HG03469 (cell line): ENCODE measurements at regions not wholly inside any gene's neighbourhood (a gene's known extent, or its start where the extent isn't known, plus 50 kb on each side); places are given as distances from the start of the nearest gene placed in this dataset.
"Not testable (repeated sequence)": the region's sequence is repeated elsewhere in the genome, so short reads cannot be mapped to it uniquely, and the experiment has no call there.

ENCODE experiments used
- ATAC-seq: cut with Tn5 transposase; IDR thresholded peaks from one replicate; pipeline ENCODE4 v1.9.1; 2021; ENCODE audit warnings: mild to moderate bottlenecking, moderate library complexity, moderate number of reproducible peaks; ENCODE audit not compliant: unreplicated experiment

- no peak for ATAC-seq
Observed at GRCh38 chr5:86127696-86128095, 490.0 kb upstream of the COX7C start.

- ATAC-seq, result no peak
Observed at GRCh38 chr5:86129009-86129408, 488.7 kb upstream of the COX7C start.

GRCh38 chr5:86137297-86137696 lies 480.4 kb upstream of the COX7C start:
- no peak for ATAC-seq

- ATAC-seq, result no peak
Observed at GRCh38 chr5:86143837-86144236, 473.9 kb upstream of the COX7C start.

GRCh38 chr5:86152988-86153560 lies 464.7 kb upstream of the COX7C start:
- ATAC-seq, result no peak

GRCh38 chr5:86155796-86156195 lies 461.9 kb upstream of the COX7C start:
- ATAC-seq, result no peak

- ATAC-seq, result no peak
Observed at GRCh38 chr5:86170194-86170593, 447.5 kb upstream of the COX7C start.

- ATAC-seq, result peak; percentile 97
Observed at GRCh38 chr5:86175224-86175623, 442.5 kb upstream of the COX7C start.

GRCh38 chr5:86199287-86199686 lies 418.5 kb upstream of the COX7C start:
- no peak for ATAC-seq

GRCh38 chr5:86228147-86228546 lies 389.6 kb upstream of the COX7C start:
- ATAC-seq, result no peak

- no peak for ATAC-seq
Observed at GRCh38 chr5:86232246-86232645, 385.5 kb upstream of the COX7C start.

GRCh38 chr5:86244153-86244552 lies 373.6 kb upstream of the COX7C start:
- no peak for ATAC-seq

- no peak for ATAC-seq
Observed at GRCh38 chr5:86257871-86258270, 359.9 kb upstream of the COX7C start.

- ATAC-seq, result not testable (repeated sequence)
Observed at GRCh38 chr5:86284400-86285190, 333.1 kb upstream of the COX7C start.

- ATAC-seq, result not testable (repeated sequence)
Observed at GRCh38 chr5:86287437-86287836, 330.3 kb upstream of the COX7C start.

GRCh38 chr5:86289786-86290185 lies 328.0 kb upstream of the COX7C start:
- not testable (repeated sequence) for ATAC-seq

- ATAC-seq, result not testable (repeated sequence)
Observed at GRCh38 chr5:86292811-86293210, 324.9 kb upstream of the COX7C start.

GRCh38 chr5:86302643-86303042 lies 315.1 kb upstream of the COX7C start:
- not testable (repeated sequence) for ATAC-seq

- ATAC-seq, result peak; percentile 77
Observed at GRCh38 chr5:86305050-86305449, 312.7 kb upstream of the COX7C start.

GRCh38 chr5:86314951-86315350 lies 302.8 kb upstream of the COX7C start:
- no peak for ATAC-seq

GRCh38 chr5:86320266-86320665 lies 297.5 kb upstream of the COX7C start:
- no peak for ATAC-seq

GRCh38 chr5:86329318-86329717 lies 288.4 kb upstream of the COX7C start:
- ATAC-seq, result no peak

GRCh38 chr5:86330736-86331135 lies 287.0 kb upstream of the COX7C start:
- no peak for ATAC-seq
